Cardiac septum (tissue), 1 donor: ENCODE measurements at regions not wholly inside any gene's neighbourhood (a gene's known extent, or its start where the extent isn't known, plus 50 kb on each side); places are given as distances from the start of the nearest gene placed in this dataset.

ENCODE experiments used
- DNase-seq: peaks from one replicate; pipeline ENCODE4 v3.0.0-alpha.2; 2020; ENCODE audit warnings: low spot score
- intact Hi-C: fragments of 100-400 bp; cut with DNase I; formaldehyde crosslinking; loops from one replicate; pipeline ENCODE4 v1.14.0; 2022
- donor health status: DM: no; HTN: no; CAD: no.

DNA sequence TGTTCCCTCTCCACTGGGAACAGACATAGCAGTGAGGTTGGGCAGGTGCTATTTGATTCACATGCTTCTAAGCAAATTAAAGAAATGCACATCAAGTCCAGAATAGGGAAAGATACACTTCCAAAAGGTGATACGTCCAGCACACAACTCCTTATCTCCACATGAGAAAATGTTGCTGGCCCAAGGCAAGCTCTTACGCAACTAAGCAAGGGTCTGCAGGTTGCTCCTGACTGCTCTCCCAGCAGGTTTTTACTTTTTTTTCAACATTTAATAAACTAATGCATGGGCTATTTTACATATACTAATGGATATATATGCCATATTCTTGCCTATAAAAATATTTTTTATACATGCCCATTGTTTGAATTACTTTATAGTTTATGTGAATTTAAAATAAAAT is 818.5 kb upstream of the ROBO1 start:
- intact Hi-C loops = no loop called here
- DNase-seq = no peak

DNA sequence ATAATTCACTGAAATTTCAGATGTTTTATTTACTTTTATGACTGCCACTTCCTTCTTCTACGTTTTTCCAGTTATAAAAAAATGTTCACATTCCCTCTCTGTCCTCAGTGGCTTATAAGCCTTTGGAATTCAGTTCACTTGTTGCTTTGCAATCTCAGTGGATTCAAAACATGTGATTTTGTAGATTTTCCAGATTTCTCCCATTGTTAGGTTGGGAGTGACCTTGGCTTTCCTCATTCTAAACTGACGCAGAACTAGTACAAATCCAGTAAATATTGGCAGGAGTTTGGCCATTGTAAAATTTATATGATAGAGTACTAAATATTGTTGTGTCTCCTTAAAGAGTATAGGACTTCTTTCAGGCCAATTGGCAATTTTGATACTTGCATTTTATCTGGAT is 812.3 kb upstream of the ROBO1 start:
- intact Hi-C loops = no loop called here
- DNase-seq = no peak

DNA sequence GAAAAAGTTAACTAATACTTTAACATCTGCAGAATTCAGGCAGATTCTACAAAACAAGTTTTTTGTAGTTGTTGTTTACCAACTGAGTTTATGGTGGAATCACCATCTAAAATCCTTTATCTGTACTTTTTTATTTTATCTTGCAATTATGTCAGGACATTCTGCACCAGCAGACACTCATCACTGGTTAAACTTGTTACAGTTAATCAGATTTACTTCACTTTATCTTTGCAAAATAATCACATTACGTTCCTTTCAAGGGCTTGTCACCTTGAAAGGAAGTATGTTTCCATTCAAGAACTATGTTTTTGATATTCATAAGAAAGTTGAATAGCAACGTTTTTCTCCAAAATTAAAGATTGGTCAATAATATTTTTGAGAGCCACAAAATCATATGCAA is 796.6 kb upstream of the ROBO1 start:
- intact Hi-C loops = no loop called here
- DNase-seq = no peak

DNA sequence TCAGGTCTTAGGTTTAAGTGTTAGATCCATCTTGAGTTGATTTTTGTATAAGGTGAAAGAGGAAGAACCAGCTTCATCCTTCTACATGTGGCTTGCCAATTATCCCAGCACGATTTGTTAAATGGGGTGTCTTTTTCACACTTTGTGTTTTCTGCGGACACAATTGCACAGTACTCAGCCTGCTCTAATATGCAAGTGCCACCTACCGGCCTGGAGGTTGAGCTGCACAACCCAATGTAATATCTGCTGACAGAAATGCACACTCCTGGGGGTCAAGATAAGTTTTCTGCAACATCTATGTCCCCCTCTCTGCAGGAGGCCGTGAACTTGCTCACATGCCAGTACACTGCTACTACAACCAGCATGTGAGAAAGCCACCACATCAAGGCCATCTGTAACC is 791.9 kb upstream of the ROBO1 start:
- no peak for DNase-seq

DNA sequence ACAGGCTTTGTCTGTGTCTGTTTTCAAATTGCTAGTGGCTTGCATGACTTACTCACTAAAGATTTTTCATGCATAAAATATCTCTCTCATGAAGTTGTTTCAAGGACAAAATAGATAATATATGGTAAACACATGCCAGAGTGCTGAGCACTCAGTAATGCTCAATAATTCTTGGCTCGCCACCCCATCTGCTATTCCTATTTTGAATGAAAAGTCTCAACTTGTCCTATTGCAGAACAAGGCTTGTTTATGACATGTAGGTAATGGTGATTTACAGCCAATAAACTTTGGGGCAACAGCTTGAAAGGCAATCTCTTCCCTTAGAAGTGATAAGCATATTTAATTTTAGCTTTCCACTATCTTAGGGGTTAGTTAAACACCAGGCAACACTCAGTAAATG is 789.0 kb upstream of the ROBO1 start:
- intact Hi-C loops = no loop called here
- DNase-seq = no peak

More for the DNA sequence above, 791.9 kb upstream of the ROBO1 start:
- intact Hi-C loops = no loop called here

DNA sequence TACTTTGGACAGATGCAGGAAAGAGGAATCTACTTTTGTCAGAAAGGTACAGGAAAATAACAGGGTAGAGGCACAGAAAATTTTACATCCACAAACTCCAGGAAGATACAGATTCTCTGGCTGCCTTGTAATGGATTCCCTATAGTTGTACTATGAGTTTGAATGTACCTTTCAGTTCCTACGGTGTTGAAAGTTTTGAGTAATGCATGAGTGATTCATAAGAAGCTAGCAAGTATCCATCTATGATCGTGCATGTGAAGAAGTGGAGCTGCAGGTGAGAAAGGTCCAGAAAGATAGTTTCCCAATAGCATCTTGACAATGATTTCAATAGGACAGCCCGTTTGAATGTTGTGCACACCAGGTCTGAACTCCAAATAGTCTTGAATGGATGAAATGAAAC is 786.5 kb upstream of the ROBO1 start:
- no peak for DNase-seq
- intact Hi-C loops = no loop called here

DNA sequence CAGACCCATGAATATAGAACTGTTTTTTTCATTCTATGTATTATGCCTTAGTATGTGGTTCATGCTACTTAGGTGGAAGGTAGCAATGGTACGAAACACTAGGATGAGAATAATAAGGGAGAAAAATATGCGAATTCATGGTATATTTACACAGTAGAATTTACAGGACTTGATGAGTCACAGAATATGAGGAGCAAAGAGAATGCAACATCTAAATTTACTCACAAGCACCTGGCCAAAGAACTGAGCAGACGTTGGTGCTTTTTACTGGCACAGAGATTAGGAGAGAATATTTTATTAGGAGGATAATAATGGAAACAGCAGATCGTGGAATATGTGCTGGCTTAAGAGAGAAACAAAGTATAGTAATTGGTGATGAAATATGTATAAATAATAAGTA is 785.4 kb upstream of the ROBO1 start:
- no peak for DNase-seq
- intact Hi-C loops = no loop called here

DNA sequence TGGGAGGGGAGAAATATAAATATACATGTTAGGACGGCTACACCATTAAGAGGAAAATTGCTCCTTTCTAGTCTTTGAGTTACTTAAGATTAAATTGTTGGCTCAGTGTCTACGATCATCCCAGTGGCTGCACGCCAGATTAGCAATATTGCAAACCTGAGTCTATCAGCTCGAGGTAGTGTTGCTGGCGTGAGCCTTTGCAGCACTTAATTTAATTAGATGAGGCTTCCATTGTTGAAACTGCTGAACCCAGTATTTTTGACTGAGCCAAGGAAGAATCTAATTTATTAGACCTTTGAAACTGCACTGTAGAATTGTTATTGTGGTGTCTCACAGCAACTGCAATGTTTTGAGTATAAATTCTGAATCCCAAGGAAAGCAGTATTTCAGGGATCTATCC is 782.4 kb upstream of the ROBO1 start:
- intact Hi-C loops = no loop called here
- no peak for DNase-seq

DNA sequence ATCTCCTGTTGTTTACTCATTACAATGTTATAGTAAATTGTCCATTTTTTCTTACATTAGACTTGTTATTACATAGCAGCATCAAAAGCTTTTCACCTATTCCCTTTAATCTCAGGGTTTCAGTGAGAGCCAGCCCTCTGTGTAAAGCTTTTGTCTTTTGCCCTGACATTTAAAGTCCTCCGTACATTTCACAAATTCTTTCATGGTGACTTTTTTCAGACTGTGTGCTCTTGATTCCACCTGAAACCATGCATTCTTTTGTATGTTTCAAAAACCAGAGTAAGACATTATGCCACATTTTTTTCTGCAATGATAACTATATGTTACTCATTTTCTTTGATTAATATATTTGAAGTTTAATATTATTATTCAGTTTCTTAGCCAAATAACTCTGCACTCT is 781.4 kb upstream of the ROBO1 start:
- no peak for DNase-seq
- intact Hi-C loops = no loop called here

DNA sequence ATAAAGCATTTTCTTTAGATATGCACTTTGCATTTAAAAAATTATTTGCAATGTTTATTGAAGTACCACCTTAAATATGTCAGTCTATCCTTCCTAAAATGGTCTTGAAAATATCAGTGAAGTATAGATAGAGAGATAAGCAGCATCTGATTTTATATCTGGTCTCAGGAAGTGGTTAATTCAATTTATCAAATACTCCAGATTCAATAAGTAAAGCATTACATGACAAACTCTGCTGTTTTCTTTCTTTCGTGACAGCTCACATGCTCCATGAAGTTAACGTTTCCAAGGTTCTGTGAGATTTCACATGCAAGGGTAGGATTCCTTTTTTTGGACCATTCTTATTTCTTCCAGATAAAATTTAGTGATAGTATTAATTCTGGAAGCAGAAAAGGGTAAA is 775.4 kb upstream of the ROBO1 start:
- intact Hi-C loops = no loop called here
- no peak for DNase-seq

DNA sequence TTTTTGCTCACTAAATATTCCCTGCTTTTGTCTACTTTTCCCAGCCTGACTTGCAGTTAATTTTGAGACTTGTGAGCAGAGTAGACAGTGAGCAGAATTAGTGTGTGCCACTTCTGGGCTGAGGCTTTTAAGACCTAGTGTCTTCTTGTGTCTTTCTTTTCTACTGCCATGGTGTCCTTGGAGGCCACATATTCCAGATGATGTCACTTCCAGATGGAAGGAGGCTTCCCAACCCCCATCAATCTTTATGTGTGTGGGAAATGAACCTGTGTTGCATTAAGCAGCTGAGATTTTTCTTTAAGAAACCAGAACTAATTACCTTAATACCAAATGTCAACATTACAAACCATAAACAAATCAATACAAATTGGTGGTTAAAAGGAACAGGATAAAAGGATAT is 774.7 kb upstream of the ROBO1 start:
- intact Hi-C loops = no loop called here
- DNase-seq = no peak

DNA sequence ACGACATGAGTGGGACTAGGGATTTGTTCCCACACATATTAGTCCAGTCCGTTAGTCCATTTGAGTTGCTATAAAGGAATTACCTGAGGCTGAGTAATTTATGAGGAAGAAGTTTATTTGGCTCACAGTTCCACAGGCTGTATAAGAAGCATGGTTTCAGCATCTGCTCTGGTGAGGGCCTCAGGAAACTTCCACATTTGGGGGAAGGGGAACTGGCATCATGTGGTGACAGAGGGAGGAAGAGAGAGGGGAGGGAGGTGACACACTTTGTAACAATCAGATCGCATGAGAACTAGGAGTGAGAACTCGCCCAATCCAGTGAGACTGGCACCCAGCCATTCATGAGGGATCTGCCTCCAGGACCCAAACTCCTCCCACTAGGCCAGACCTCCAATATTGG is 769.9 kb upstream of the ROBO1 start:
- intact Hi-C loops = no loop called here
- no peak for DNase-seq

DNA sequence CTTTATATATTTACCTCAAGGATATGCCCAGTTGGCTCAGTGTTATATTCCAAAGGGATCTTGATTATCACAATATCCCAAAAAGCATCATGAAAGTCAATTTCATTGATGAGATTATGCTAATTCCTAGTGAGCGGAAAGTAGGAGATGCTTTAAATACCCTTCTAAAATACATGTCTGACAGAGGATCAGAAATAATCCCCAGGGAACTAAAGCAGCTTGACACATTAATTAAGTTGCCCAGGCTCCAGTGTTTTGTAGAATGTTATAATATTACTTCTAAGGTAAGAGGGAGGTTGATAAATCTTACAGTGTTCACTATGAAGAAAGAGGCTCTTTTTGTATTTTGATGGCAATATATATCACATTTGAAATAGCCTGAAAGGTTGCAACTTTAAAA is 767.5 kb upstream of the ROBO1 start:
- intact Hi-C loops = no loop called here
- DNase-seq = no peak

DNA sequence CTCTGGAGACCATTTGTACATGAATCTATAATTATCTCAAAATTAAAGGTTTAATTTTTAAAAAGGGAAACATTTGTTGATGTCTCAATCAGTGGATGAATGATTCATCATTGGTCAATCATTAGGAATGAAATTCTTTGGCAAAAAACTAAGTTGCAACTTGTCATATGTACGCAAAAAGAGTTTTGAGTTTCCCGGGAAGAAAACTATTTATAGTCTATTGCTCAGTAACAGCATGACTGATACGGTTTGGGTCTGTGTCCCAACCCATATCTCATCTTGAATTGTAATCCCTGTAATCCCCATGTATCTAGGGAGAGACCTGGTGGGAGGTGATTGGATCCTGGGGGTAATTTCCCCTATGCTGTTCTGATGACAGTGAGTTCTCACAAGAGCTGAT is 765.8 kb upstream of the ROBO1 start:
- intact Hi-C loops = no loop called here
- DNase-seq = no peak

DNA sequence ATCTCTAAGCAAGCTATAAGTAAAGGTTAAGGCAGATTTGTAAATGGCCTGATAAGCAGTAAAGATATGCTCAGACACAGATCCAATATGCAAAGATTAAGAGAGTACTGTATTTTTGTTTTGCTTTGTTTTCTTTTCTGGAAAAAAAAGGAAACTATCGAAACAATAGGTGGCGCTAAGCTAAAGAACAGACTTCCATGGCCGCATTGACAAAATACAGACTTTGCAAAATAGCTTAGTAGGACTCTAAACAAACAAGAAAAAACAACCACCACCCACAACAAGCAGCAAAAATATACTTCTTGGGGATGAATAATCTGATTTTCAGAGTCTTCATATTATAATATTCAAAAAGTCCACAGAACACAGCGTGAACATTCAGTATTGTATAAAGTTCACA is 758.4 kb upstream of the ROBO1 start:
- intact Hi-C loops = no loop called here
- no peak for DNase-seq

DNA sequence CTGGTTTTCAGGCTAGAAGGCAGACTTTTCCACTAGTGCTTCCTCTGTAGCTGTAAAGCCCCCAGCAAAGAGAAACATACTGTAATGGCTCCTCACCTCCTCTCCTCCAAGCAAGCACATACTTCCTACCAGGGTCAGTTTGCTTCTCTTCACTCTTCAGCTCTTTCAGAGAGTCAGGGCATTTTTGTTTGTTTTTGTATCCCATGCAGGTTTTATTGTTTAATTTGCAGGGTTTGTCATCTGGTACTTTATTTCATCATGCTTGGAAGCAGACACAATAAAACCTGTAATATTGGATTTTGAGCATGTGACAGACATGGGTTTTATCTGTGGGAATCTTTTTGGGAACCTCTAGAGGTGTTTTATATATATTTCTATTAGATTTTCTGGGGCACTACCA is 753.3 kb upstream of the ROBO1 start:
- intact Hi-C loops = no loop called here
- DNase-seq = no peak

DNA sequence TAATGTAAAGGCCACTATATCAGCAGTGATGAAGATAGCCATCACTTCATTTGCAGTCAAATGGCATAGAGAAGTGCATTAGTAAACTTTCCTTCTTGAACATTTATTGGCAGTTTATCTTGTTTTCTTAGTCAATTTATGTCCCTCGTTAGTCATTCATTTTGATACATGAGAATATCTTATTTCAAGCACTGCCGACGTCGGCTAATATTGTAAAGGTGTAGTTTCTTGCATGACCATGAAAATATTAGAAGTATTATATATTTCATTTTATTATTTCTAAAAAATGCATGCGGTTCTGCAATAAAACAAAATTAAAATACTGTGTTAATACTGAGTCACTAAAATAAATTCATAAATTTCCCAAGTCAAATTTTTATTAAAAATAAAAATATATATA is 751.6 kb upstream of the ROBO1 start:
- intact Hi-C loops = no loop called here
- no peak for DNase-seq

DNA sequence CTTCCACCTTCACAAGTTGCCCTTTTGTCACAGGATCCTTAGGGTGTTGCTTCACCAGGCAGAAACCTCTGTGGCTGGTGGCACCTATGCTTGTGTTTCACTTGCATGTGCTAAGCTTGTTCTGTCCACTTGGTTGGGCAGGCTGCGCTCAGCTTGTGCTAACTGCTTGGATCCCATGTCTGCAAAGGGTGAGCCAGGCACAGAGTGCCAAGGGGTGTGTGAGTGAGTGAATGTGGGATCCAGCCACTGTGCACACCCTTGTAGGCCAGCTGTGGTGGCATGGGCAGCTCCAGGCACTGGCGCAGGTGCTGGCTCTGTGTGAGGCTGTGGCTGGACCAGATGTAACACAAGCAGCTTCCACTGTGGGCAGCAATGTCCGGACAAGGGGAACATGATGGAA is 728.7 kb upstream of the ROBO1 start:
- DNase-seq = no peak
- intact Hi-C loops = no loop called here

DNA sequence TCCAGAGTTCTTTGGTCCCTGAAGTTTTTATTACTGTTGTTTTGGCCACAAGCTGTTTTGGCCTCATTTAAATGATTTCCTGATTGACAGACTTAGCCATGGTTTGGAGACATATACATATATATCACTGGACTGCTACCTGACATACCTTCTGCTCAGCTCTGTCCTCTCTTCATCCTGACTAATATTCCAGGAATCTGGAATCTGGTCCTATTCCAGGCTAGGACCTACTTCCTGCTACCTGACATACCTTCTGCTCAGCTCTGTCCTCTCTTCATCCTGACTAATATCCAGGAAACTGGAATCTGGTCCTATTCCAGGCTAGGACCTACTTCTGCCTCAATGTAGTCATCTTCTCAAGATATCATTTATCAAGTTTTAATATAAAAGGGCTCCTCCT is 724.4 kb upstream of the ROBO1 start:
- intact Hi-C loops = no loop called here
- DNase-seq = no peak

DNA sequence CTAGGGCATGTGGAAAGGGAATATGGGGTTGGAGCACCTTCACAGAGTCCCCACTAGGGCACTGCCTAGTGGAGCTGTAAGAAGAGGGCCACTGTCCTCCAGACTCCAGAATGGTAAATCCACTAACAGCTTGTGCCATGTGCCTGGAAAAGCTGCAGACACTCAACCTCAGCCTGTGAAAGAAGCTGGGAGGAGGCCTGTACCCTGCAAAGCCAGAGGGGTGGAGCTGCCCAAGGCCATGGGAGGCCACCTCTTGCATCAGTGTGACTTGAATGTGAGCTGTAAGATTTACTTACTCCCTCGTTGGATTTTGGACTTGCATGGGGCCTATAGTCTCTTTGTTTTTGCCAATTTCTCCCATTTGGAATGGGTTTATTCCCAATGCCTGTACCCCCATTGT is 705.2 kb upstream of the ROBO1 start:
- no peak for DNase-seq
- intact Hi-C loops = no loop called here

DNA sequence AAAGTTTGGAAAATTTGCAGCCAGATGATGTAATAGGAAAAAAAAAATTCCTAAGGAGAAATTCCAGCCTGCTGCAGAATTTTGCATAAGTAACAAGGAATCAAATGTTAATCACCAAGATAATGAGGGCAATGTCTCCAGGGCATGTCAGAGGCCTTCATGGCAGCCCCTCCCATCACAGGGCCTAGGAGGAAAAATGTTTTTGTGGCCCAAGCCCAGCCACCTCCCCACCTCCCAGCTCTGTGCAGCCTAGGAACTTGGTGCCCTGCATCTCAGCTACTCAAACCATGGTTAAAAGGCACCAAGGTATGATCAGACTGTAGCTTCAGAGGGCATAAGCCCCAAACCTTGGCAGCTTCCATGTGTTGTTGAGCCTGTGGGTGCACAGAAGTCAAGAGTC is 704.7 kb upstream of the ROBO1 start:
- intact Hi-C loops = no loop called here
- no peak for DNase-seq

DNA sequence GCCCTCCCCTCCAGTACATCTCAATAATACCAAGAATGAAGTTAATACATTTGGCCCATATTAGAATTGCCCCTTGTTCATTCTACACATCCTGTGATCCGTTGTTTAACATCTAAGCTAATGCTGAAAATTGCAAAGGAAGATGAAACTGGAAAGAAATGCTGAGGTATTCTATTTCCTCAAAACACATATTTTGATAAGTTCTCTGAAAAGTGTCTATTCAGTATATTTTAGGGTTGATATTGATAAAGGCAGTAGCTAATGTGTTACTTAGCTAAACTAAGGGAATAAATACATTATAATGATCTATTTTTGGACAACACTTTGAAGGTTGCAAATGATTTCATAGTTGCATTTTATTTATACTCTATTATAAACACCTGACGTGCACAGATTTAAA is 702.6 kb upstream of the ROBO1 start:
- no peak for DNase-seq
- intact Hi-C loops = no loop called here

DNA sequence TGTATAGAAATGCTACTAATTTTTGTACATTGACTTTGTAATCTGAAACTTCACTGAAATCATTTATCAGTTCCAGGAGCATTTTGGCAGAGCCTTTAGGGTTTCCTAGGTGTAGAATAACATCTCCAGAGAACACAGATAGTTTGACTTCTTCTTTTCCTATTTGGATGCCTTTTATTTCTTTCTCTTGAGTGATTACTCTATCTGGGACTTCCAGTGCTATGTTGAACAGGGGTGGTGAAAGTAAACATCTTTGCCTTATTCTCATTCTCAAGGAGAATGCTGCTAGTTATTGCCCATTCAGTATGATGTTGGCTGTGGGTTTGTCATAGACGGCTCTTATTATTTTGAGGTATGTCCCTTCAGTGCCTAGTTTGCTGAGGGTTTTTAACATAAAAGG is 697.9 kb upstream of the ROBO1 start:
- DNase-seq = no peak
- intact Hi-C loops = no loop called here
